Right lobe of liver (tissue), 4 donors: ENCODE measurements at regions not wholly inside any gene's neighbourhood (a gene's known extent, or its start where the extent isn't known, plus 50 kb on each side); places are given as distances from the start of the nearest gene placed in this dataset.
"Not testable (repeated sequence)": the region's sequence is repeated elsewhere in the genome, so short reads cannot be mapped to it uniquely, and the experiment has no call there.

Source experiments
- CTCF ChIP-seq, 4 donors: fragments of 200-600 bp in 3 of 4; fragments of 450-650 bp in 1 of 4; IDR thresholded peaks; one replicate each; pipeline versions ENCODE4 v1.5.1 to v1.8.0; 2016 to 2022; ENCODE audit warnings: antibody characterized with exemption in 4 of 4, mild to moderate bottlenecking in 2 of 4
- POLR2A ChIP-seq: fragments of 450-650 bp; IDR thresholded peaks from one replicate; pipeline ENCODE4 v1.6.1; 2017; ENCODE audit warnings: antibody characterized with exemption, mild to moderate bottlenecking
- donor health status: DM: no; HTN: no; CAD: no.
- donor health status: DM: no; HTN: no; CAD: no.
- donor health status: DM: no; HTN: yes; CAD: no.

GRCh38 chr17:6373599-6373998 lies 61.3 kb downstream of the AIPL1 start:
- not testable (repeated sequence) for TF ChIP-seq POLR2A; CTCF (IDR thresholded peaks at IDR 0.05)
